CD4-positive, alpha-beta T cell treated with Interleukin-10 for 1 hour (primary cell): ENCODE measurements at regions not wholly inside any gene's neighbourhood (a gene's known extent, or its start where the extent isn't known, plus 50 kb on each side); places are given as distances from the start of the nearest gene placed in this dataset.

Source experiments
- DNase-seq: peaks from one replicate; pipeline ENCODE4 v3.0.0-alpha.2; 2020

GRCh38 chr19:27776524-27776923, 1436.4 kb downstream of the UQCRFS1 start:
- no peak for DNase-seq

GRCh38 chr19:27776020-27776419, 1436.9 kb downstream of the UQCRFS1 start:
- DNase-seq: no peak

DNA sequence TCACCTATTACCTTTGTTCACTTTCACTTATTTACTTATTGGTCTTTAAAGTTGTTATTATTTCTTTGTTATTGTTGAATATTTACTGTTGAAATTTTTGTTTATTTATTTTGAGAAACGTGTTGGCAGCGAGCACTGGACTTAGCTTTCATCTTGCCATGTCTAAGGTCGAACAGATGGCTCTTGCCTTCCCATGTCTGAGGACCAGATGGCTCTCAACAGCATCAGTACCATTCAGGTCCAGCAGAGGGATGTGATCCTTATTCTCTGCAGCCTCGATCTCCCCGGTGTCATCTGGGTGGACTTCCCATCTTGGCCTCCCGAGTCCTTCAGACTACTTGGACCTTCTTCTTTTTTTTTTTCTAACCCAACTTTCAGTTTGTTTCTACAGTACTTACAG, 1437.6 kb downstream of the UQCRFS1 start:
- no peak for DNase-seq

DNA sequence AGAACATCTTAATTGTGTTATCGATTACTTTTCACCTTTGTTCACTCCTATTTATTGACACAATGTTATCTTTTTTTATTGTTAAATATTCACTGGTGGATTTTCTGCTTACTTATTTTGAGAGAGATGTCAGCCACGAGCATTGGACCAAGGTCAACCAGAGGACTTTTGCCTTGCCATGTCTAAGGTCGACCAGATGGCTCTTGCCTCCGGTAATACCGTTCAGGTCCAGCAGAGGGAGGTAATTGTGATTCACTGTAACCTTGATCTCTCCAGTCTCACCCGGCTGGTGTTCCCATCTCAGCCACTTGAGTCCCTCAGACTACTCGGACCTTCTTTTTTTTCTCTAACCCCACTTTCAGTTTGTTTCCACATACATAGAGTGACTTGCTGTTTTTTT, 1438.1 kb downstream of the UQCRFS1 start:
- peak; percentile 15 for DNase-seq

DNA sequence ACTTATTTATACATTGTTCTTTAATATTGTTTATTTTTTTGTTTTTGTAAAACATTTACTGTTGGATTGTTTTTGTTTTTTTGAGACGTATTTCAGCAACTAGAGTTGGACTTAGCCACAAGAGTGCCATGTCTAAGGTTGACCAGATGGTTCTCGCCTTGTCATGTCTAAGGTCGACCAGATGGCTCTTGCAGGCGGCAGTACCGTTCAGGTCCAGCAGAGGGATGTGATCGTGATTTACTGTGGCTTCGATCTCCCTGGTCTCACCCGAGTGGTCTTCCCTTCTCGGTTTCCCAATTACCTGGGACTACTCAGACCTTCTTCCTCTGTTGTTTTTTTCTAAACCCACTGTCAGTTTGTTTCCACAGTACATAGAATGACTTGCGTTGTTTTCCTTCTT, 1438.6 kb downstream of the UQCRFS1 start:
- DNase-seq: no peak

DNA sequence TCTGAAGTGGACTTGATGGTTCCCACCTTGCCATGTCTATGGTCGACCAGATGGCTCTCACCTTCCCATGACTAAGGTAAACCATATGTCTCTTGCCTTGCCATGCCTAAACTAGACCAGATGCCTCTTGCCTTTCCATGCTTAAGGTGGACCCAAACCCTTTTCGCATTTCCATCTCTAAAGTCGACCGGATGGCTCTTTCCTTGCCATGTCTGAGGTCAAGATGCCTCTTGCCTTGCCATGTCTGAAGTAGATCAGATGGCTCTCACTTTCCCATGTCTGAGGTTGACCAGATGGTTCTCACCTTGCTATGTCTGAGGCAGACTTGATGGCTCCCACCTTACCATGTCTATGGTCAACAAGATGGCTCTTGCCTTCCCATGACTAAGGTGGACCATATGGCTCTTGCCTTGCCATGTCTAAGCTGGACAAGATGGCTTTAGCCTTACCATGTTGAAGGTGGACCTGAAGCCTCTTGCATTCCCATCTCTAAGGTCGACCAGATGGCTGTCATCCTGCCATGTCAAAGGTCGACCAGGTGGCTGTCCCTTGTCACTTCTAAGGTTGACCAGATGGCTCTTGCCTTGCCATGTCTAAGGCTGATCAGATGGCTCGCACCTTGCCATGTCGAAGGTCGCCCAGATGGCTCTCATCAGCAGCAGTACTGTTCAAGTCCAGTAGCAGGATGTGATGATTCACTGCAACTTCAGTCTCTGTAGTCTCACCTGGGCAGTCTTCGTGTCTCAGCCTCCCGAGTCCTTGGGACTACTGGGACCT, 1439.4 kb downstream of the UQCRFS1 start:
- DNase-seq: no peak

DNA sequence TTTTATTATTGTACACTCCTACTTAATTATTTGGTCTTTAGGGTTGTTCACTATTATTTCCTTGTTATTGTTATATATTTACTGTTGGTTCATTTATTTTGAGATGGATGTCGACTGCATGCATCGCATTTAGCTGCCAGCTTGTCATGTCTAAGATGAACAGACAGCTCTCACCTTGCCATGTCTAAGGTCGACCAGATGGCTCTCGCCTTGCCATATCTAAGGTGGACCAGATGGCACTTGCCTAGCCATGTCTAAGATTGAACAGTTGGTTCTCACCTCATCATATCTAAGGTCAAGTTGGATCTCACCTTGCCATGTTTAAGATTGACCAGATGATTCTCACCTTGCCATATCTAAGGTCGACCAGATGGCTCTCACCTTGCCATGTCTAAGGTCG, 1440.9 kb downstream of the UQCRFS1 start:
- DNase-seq: no peak

- no peak for DNase-seq
Observed at GRCh38 chr19:27770095-27770494, 1442.9 kb downstream of the UQCRFS1 start.

DNA sequence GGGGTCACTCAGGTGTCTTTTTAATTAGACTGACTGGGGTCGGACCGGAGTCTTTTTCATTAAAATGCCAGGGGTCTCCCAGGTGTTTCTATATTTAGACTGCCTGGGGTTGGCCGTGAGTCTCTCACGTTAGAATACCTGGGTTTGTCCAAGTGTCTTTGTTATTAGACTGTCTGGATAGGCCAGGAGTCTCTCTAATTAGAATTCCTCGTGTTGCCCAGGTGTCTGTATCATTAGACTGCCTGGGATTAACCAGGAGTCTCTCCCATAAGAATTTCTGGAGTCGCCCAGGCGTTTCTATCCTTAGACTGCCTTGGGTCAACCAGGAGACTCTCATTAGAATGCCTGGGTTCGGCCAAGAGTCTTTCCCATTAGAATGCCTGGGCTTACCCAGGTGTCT, 1445.7 kb downstream of the UQCRFS1 start:
- no peak for DNase-seq

- no peak for DNase-seq
Observed at GRCh38 chr19:27765912-27766725, 1446.8 kb downstream of the UQCRFS1 start.

DNA sequence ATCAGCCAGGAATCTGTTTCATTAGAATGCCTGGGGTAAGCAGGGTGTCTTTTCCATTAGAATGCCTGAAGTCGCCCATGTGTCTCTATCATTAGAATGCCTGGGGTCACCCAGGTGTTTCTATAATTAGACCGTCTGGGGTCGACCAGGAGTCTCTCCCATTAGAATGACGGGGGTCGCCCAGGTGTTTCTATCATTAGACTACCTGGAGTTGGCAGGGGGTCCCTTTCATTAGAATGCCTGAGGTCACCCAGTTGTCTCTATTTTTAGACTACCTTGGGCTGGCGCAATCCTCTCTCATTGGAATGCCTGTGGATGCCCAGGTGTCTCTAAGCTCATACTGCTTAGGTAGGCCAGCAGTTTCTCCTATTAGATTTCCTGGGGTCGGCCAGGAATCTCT, 1447.6 kb downstream of the UQCRFS1 start:
- DNase-seq: no peak

DNA sequence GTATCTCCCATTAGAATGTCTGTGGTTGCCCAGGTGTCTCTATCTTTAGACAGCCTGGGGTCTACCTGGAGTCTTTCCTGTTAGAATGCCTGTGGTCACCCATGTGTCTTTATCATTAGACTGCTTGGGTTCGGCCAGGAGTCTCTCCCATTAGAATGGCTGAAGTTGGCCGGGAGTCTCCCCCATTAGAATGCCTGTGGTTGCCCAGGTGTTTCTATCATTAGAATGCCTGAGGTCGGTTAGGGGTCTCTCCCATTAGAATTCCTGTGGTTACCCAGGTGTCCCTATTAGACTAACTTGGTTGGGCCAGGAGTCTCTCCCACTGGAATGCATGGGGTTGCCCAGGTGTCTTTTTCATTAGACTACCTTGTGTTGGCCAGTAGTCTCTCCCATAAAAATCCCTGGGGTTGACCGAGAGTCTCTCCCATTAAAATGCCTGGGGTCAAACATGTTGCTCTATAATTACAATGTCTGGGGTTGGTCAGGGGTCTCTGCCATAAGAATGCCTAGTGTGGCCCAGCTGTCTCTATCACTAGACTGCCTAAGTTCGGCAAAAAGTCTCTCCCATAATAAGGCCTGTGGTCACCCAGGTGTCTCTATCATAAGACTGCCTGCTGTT, 1448.7 kb downstream of the UQCRFS1 start:
- DNase-seq: no peak

DNA sequence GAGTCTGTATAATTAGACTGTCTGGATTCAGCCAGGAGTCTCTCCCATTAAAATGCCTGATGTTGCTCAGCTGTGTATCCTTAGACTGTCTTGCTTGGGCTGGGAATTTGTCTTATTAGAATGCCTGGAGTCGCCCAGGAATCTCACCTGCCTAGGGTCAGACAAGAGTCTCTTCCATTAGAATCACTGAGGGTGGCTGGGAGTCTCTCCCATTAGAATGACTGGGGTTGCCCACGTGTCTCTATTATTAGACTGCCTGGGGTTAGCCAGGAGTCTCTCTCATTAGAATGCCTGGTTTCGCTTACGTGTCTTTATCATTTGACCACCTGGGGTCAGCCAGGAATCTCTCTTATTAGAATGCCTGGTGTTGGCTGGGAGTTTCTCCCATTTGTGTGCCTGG, 1450.0 kb downstream of the UQCRFS1 start:
- no peak for DNase-seq

DNA sequence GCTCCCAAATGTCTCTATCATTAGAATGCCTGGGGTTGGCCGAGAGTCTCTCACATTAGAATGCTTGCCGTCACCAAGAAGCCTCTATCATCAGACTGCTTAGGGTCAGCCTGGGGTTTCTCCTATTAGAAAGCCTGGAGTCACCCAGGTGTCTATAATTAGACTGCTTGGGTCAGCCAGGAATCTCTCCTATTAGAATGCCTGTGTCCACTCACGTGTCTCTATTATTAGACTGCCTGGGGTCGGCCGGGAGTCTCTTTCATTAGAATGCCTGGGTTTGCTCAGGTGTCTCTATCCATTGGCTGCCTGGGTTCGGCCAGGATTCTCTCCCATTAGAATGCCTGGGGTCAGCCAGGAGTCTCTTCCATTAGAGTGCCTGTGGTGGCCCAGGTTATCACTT, 1453.1 kb downstream of the UQCRFS1 start:
- DNase-seq: no peak

DNA sequence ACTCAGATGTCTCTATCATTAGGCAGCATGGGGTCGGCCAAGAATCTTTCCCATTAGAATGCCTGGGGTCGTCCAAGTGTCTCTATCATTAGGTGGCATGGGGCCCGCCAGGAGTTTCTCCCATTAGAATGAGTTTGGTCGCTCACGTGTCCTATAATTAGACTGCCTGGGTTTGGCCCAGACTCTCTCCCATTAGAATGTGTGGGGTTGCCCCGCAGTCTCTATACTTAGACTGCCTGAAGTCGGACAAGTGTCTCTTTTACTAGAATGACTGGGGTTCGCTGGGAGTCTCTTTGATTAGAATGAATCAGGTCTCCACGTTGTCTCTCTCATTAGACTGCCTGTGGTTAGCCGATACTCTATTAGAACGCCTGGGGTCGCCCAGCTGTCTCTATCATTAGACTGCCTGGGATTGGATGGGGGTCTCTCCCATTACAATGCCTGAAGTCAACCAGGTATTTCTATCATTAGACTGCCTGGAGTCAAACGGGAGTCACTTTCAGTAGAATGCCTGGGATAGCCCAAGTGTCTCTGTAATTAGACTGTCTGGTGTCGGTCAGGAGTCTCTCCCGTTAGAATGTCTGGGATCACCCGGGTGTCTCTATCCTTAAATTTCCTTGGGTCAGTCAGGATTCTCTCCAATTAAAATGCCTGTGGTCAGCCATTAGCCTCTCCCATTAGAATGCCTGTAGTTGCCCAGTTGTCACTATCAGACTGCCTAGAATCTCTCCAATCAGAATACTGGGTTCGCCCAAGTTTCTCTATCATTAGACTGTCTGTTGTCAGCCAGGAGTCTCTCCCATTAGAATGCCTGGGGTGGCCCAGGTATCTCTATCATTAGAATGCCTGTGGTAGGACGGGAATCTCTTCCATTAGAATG, 1454.1 kb downstream of the UQCRFS1 start:
- DNase-seq: no peak

- DNase-seq: no peak
Observed at GRCh38 chr19:27754700-27755099, 1458.3 kb downstream of the UQCRFS1 start.

GRCh38 chr19:27753622-27754021, 1459.3 kb downstream of the UQCRFS1 start:
- DNase-seq: no peak

GRCh38 chr19:27752530-27753184, 1460.3 kb downstream of the UQCRFS1 start:
- no peak for DNase-seq

GRCh38 chr19:27751044-27751391, 1461.9 kb downstream of the UQCRFS1 start:
- DNase-seq: no peak

GRCh38 chr19:27750391-27751043, 1462.4 kb downstream of the UQCRFS1 start:
- DNase-seq: no peak

- no peak for DNase-seq
Observed at GRCh38 chr19:27748551-27749152, 1464.3 kb downstream of the UQCRFS1 start.
